Activated T-helper 17 cell treated with anti-CD3 and anti-CD28 coated beads, Interleukin-2, amount 50 U/mL, for 72 hours (primary cell): ENCODE measurements at regions not wholly inside any gene's neighbourhood (a gene's known extent, or its start where the extent isn't known, plus 50 kb on each side); places are given as distances from the start of the nearest gene placed in this dataset.

Source experiments
- ATAC-seq: fragments of 150-1000 bp; cut with Tn5 transposase; replicated peaks from 2 replicates; pipeline ENCODE4 v1.10.0; 2021; ENCODE audit warnings: mild to moderate bottlenecking, moderate library complexity
- H3K27ac Mint-ChIP-seq: one replicate; pipeline ENCODE4 v1.8.0; 2022; ENCODE audit warnings: mixed read lengths
- H3K27me3 Mint-ChIP-seq: one replicate; pipeline ENCODE4 v1.8.0; 2022; ENCODE audit warnings: mixed read lengths
- H3K36me3 Mint-ChIP-seq: one replicate; pipeline ENCODE4 v1.8.0; 2022; ENCODE audit warnings: low read depth, mild to moderate bottlenecking, mixed read lengths
- H3K4me1 Mint-ChIP-seq: one replicate; pipeline ENCODE4 v1.8.0; 2022; ENCODE audit warnings: mixed read lengths
- H3K4me3 Mint-ChIP-seq: one replicate; pipeline ENCODE4 v1.8.0; 2022; ENCODE audit warnings: mild to moderate bottlenecking, mixed read lengths
- H3K9me3 Mint-ChIP-seq: one replicate; pipeline ENCODE4 v1.8.0; 2022; ENCODE audit warnings: mixed read lengths

DNA sequence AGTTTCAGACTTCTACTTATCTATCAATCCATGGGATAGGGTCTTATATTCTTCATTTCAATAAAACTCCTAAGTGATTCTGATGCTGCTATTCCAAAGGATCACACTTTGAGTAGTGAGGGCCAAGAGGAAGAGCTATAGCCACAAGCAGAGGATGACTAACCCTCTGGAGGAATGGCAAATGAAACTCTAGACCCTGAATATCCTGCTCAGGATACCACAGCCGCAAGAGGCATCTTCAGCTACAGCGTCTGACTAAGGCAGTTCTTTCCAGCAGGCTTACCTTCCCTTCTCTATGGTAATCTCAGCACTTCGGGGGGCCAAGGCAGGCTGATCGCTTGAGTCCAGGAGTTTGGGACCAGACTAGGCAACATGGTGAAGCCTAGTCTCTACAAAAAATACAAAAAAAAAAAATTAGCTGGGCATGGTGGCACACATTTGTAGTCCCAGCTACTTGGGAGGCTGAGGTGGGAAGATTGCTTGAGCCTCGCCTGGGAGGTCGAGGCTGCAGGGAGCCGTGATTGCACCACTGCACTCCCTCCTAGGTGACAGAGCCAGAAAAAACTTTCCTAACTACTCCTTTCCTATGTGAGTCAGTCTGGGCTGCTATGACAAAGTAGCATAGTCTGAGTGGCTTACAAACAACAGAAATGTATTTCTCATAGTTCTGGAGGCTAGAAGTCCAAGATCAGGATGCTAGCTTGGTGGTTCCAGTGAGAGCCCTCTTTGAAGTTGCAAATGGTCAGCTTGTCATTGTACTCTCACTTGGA lies 371.9 kb downstream of the IRS1 start:
- Mint-ChIP-seq H3K9me3 (no peaks in the 10 kb centered on the region), H3K27me3 (peaks cover 22% of the 10 kb centered on the region), H3K27ac (no peak overlapping the region), H3K4me3 (no peak overlapping the region), H3K36me3 (no peaks in the 10 kb centered on the region), H3K4me1 (peaks cover 19% of the 10 kb centered on the region)
- ATAC-seq: no peak

DNA sequence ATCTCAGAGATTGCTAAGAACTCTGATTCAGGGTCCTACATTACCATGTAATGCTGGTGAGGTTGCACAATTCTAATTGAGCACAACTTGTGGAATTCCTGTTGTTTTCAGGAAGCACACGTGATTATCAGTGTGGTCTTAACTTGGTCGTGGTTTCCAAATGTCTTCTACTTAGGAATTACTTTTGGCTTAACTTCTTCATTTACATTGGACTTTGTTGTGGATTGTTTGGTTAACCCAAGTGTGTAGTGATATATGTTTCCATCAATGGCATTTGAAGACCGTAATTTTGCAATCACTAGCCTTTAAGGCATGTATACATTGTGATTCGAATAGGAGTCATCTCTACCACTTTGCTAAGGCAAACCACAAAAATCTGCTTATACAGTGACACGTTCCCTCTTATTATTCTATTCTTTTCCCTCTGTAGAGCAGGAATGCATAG lies 373.3 kb downstream of the IRS1 start:
- Mint-ChIP-seq H3K4me1 (peaks cover 19% of the 10 kb centered on the region), H3K27me3 (peaks cover 19% of the 10 kb centered on the region), H3K36me3 (no peaks in the 10 kb centered on the region), H3K27ac (no peak overlapping the region), H3K4me3 (no peak overlapping the region), H3K9me3 (no peaks in the 10 kb centered on the region)
- ATAC-seq: no peak

DNA sequence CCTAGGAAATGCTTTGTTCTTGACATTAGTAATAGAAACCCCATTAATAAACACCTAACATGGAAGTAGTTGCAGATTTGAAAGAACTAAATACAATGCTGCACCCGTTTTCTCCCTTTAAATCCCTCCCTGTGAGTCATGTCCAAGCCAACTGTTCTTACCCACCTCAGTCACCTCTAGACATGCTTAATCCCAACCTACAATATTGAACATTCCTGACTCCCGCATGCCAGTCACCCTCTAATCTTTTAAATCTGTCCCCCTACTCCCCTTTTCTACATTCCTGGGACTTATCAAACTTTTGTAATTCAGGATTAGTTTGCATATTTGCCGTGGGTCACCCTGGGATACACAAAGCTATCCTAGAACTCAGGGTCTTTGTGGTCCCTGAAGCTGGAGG lies 374.6 kb downstream of the IRS1 start:
- H3K36me3 Mint-ChIP-seq: no peaks in the 10 kb centered on the region
- peaks cover 19% of the 10 kb centered on the region for H3K4me1 Mint-ChIP-seq
- peaks cover 13% of the 10 kb centered on the region for H3K27me3 Mint-ChIP-seq

DNA sequence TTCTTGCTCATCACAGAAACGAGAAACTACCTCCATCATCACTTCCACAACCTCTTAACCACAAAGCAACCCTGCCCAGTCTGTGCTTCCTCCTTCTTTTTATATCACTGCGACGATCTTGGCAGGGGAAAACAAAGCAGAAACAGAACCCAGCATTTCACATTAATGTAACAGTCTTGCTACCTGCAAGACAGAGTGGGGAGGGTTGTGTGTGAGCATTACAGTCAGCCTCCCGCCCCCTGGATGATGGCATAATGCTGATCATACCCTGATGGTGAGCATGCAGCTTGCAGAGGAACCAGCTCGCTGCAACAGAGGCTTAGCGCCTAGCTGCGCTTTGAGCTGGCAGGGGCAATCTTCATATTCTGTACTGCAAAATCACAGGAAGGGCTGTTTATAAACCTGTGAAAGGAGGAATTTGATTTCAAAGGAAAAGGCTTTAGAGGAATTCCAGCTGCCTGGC lies 376.1 kb downstream of the IRS1 start:
- Mint-ChIP-seq H3K4me1 (peaks cover 19% of the 10 kb centered on the region), H3K27ac (peak overlapping the region; percentile 58), H3K27me3 (peaks cover 7% of the 10 kb centered on the region), H3K36me3 (no peaks in the 10 kb centered on the region), H3K9me3 (no peaks in the 10 kb centered on the region), H3K4me3 (peak overlapping the region; percentile 63)
- ATAC-seq: peak; percentile 93

More for the DNA sequence above, 374.6 kb downstream of the IRS1 start:
- Mint-ChIP-seq H3K9me3 (no peaks in the 10 kb centered on the region), H3K4me3 (no peak overlapping the region), H3K27ac (no peak overlapping the region)
- ATAC-seq: no peak

DNA sequence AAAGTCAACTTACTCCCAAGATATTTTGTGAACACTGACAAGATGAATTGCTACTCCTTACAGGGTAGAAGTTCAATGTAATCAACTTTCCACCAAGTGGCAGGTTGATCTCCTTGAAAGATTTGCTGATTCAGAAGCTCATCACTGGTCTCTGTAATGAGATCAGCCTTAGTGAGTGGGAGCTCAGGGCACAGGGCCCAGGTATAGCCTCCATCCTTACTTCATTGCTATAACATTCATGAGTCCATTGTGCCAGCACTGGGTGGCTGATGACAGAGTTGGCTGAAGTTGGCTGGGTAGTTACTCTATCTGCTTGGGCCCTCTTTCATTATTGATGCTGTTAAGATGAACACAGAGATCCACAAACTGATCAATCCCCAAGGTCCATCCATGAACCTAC lies 379.0 kb downstream of the IRS1 start:
- no peaks in the 10 kb centered on the region for H3K9me3 Mint-ChIP-seq
- H3K27ac Mint-ChIP-seq: no peak overlapping the region
- ATAC-seq: no peak
- no peaks in the 10 kb centered on the region for H3K36me3 Mint-ChIP-seq
- H3K4me3 Mint-ChIP-seq: no peak overlapping the region
- peaks cover 19% of the 10 kb centered on the region for H3K4me1 Mint-ChIP-seq
- peaks cover 7% of the 10 kb centered on the region for H3K27me3 Mint-ChIP-seq

DNA sequence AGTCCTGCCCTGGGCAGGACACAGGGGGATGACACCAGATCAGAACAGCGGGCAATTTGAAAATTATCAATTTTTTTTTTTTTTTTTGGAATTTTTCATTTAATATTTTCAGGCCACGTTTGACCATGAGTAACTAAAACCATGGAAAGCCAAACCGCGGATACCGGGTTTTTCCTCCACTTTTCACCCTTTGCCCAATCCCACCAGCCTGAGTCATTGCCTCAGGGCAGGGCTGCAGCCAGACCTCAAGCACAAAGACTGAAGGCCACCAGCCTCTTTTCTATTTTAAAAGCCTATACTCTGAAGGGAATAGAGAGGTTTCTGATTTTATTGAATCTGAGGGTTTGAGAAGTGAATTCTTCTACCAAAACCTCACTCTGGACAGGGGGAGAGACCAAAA lies 381.1 kb downstream of the IRS1 start:
- H3K4me1 Mint-ChIP-seq: peaks cover 4% of the 10 kb centered on the region
- H3K36me3 Mint-ChIP-seq: no peaks in the 10 kb centered on the region
- H3K27ac Mint-ChIP-seq: no peak overlapping the region
- H3K9me3 Mint-ChIP-seq: no peaks in the 10 kb centered on the region
- no peak for ATAC-seq
- peaks cover 3% of the 10 kb centered on the region for H3K27me3 Mint-ChIP-seq
- no peak overlapping the region for H3K4me3 Mint-ChIP-seq

DNA sequence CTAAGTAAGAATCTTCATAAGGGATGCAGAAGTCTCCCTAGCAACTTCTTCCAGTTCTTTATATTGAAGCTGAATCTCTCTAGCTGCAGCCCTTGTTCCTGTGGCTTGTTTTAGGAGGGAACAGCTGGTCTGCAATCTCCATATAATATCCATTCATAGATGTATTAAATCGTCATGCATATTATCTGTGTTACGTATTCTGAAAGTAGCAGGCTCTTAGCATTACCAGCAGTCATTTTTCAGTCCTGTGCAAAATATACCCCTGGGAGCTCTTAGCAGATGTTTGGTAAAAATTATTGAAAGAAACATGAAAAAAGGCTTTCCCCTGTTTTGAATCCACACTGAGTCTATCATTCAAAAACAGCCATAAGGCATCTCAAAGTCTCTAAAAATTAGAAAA lies 385.3 kb downstream of the IRS1 start:
- no peak for ATAC-seq
- H3K9me3 Mint-ChIP-seq: no peaks in the 10 kb centered on the region
- H3K4me1 Mint-ChIP-seq: no peaks in the 10 kb centered on the region
- peaks cover 7% of the 10 kb centered on the region for H3K27me3 Mint-ChIP-seq
- H3K4me3 Mint-ChIP-seq: no peak overlapping the region
- no peak overlapping the region for H3K27ac Mint-ChIP-seq
- H3K36me3 Mint-ChIP-seq: no peaks in the 10 kb centered on the region

DNA sequence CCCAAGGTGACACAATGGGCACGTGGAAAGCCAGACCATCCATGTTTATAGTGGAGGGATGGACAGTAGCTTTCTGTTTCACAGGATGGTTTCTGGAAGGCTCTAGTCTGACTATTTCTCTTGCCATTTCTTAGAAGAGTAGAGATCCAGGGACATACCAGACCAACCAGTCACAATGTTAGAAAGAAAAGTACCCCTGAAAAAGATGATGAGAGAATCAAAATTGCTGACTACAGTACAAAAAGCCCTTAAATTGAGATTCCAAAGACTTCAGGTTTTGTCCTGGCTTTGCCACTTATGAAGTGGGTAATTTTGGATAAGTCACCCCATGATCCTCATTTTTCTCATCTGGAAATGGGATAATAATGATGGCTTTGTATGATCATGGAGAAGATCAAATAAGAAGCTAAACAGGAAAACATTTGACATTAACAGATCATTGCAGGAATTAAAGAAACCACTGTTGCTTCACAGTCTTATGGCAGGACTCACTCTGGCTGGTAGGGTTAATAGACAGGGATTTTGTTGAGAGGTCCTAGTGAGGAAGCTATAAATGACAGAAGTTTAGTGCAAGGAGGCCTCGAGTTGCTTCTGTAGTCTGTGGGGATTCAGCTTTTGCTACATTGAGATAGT lies 386.0 kb downstream of the IRS1 start:
- Mint-ChIP-seq H3K27me3 (peaks cover 7% of the 10 kb centered on the region), H3K9me3 (no peaks in the 10 kb centered on the region), H3K36me3 (no peaks in the 10 kb centered on the region), H3K4me1 (no peaks in the 10 kb centered on the region), H3K27ac (no peak overlapping the region), H3K4me3 (no peak overlapping the region)
- no peak for ATAC-seq

DNA sequence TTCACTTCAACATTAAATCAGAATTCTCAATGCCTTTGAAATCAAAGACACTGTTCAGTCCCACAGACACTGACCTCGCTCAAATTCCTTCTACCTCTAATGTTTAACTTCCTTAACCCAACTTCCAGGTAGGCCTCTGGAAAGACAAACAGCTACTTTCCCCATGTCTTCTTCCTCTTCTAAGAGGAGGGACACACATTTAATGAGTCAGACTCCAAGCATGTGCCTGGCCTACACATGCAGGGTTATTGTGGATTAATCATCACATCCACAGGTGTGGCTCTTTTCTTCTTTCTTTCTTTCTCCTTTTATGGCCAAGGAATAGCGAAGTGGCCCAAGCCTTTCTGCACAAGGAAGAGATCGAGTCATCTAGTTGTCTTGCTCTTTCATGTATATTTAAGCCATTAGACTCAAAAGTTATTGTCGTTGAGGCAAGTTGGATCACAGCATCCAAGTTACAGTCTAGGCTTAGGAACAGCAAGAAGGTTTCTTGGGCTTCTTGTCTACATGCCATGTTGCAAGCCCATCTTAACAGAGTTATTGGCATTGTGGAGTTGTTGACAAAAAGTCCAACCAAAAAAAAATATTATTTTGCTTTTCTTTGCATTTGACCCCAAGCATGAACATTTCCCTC lies 387.8 kb downstream of the IRS1 start:
- H3K4me1 Mint-ChIP-seq: no peaks in the 10 kb centered on the region
- H3K27ac Mint-ChIP-seq: no peak overlapping the region
- no peak for ATAC-seq
- H3K36me3 Mint-ChIP-seq: no peaks in the 10 kb centered on the region
- no peaks in the 10 kb centered on the region for H3K9me3 Mint-ChIP-seq
- H3K27me3 Mint-ChIP-seq: peaks cover 7% of the 10 kb centered on the region
- H3K4me3 Mint-ChIP-seq: no peak overlapping the region

DNA sequence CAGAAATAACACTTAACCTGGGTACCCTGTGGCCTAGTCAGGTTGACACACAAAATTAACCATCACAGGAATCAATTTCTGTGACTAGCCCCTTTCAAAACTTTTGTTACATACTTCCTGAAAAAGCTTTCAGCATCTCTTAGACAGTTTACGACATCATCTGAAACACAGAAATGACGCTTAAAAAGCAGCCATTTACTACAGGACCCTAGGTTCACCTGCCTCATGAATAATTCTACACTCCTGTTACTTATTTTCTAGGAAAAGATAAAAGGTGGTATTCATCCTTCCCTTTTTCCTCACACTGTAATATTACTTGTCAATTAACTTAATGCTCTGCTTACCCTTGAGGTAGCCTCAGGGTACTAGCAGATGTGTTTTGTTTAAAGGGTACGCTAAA lies 388.4 kb downstream of the IRS1 start:
- H3K9me3 Mint-ChIP-seq: no peaks in the 10 kb centered on the region
- peaks cover 7% of the 10 kb centered on the region for H3K27me3 Mint-ChIP-seq
- H3K4me3 Mint-ChIP-seq: no peak overlapping the region
- ATAC-seq: no peak
- no peak overlapping the region for H3K27ac Mint-ChIP-seq
- no peaks in the 10 kb centered on the region for H3K4me1 Mint-ChIP-seq
- no peaks in the 10 kb centered on the region for H3K36me3 Mint-ChIP-seq

DNA sequence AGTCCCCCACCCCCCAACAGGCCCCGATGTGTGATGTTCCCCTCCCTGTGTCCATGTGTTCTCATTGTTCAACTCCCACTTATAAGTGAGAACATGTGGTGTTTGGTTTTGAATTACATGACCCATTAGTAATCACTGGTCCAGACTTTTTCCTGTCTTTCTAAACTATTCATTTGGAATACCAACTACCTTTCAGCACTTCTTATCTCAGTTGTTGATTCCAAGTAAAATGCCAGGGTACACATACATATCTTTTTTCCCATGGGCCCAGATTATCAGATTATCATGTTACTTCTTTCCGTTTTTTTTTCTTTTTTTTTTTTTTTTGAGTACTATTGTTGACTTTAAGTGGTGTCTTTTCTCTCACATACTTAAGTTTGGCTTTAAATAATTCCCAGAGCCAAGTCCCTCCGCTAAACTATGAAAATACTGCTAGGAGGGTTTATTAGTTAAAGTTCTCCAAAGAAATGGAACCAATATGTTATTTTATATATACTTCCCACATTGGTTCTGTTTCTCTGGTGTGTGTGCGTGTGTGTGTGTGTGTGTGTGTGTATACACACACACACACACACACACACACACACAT lies 389.3 kb downstream of the IRS1 start:
- Mint-ChIP-seq H3K27ac (no peak overlapping the region), H3K27me3 (peaks cover 7% of the 10 kb centered on the region)
- no peak for ATAC-seq

DNA sequence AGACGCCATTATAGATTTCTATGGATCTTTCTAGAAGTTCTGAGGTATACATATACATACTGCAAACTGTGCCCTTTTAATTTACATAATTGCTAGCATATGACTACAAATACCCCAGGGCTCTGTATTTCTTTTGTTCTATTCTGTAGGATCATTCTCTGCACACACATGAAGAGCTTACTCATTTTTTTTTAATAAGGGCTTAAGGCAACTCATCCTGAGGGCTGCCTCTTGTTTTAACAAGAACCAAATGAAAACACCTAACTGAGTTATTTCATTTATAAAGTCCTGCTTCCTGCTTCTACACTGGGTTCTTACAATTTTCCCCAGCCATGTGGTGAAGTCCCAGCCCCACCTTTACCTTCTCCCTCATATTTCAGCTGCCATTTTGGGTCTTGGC lies 390.5 kb downstream of the IRS1 start:
- no peak for ATAC-seq
- H3K4me1 Mint-ChIP-seq: no peaks in the 10 kb centered on the region
- no peak overlapping the region for H3K27ac Mint-ChIP-seq
- H3K36me3 Mint-ChIP-seq: no peaks in the 10 kb centered on the region
- peaks cover 7% of the 10 kb centered on the region for H3K27me3 Mint-ChIP-seq
- H3K9me3 Mint-ChIP-seq: no peaks in the 10 kb centered on the region
- no peak overlapping the region for H3K4me3 Mint-ChIP-seq

More for the DNA sequence above, 389.3 kb downstream of the IRS1 start:
- H3K36me3 Mint-ChIP-seq: no peaks in the 10 kb centered on the region
- H3K4me3 Mint-ChIP-seq: no peak overlapping the region
- H3K9me3 Mint-ChIP-seq: no peaks in the 10 kb centered on the region
- no peaks in the 10 kb centered on the region for H3K4me1 Mint-ChIP-seq

DNA sequence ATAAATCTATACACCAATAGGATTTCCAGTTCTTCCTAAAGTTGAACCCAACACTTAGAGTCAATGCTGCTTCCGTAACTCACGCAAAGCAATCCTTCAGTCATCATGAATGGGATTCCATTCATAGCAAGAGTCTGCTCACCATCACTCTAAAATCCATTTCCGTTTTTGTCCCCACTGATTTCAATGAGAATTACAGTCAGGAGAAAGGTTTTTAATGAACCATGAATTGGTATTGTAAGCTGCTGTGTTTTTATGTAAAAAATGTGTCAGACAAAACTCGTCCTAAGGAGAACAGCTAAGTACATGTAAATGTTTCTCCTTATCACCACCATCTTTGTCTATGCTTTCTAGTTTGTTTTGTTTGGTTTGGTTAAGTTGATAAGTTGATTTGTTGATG lies 391.5 kb downstream of the IRS1 start:
- H3K27ac Mint-ChIP-seq: no peak overlapping the region
- no peak for ATAC-seq
- H3K4me1 Mint-ChIP-seq: no peaks in the 10 kb centered on the region
- no peaks in the 10 kb centered on the region for H3K9me3 Mint-ChIP-seq
- H3K27me3 Mint-ChIP-seq: peaks cover 4% of the 10 kb centered on the region
- H3K36me3 Mint-ChIP-seq: no peaks in the 10 kb centered on the region
- no peak overlapping the region for H3K4me3 Mint-ChIP-seq

DNA sequence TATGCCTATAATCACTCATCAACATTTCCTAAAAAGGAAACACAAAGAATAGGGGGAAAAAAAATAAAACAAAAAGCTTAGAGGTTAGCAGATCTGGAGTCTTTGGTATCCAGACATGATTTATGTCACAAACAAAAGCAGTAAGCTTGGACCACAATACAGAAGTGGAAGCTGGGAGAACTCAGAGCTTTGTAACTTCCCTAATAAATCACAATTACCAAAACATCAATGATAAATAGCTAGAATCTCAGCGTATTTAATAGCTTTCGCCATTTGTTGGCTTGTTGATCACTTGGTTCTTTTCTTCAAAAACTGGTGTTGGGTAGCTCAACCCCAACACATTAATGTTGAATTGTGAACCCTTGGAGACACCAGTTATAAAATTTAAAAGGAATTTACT lies 392.5 kb downstream of the IRS1 start:
- Mint-ChIP-seq H3K27ac (no peak overlapping the region), H3K4me1 (no peaks in the 10 kb centered on the region), H3K4me3 (no peak overlapping the region), H3K36me3 (no peaks in the 10 kb centered on the region), H3K9me3 (no peaks in the 10 kb centered on the region), H3K27me3 (peaks cover 4% of the 10 kb centered on the region)
- no peak for ATAC-seq

DNA sequence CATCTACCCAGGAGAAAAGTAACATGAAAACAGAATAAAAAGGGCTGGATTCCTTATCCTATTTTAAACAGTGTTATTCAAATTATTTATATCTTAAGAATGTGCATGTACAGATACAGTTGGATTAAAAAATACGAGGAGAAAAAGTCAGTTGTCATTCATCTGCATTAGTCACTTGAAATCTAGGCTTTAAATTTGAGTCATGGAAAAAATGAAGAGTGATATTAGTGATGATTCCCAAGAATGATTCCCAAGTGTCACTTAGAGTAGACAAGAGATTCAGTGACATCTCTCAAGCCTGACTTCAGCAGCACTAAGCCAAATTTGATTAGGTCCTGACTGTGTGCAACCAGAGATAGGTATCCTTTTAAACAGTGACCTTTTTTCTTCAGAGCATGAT lies 394.2 kb downstream of the IRS1 start:
- H3K27ac Mint-ChIP-seq: no peak overlapping the region
- no peaks in the 10 kb centered on the region for H3K36me3 Mint-ChIP-seq
- no peaks in the 10 kb centered on the region for H3K4me1 Mint-ChIP-seq
- peaks cover 4% of the 10 kb centered on the region for H3K27me3 Mint-ChIP-seq
- H3K9me3 Mint-ChIP-seq: no peaks in the 10 kb centered on the region
- ATAC-seq: no peak
- no peak overlapping the region for H3K4me3 Mint-ChIP-seq
